ENCODE measurements at regions not wholly inside any gene's neighbourhood (a gene's known extent, or its start where the extent isn't known, plus 50 kb on each side); places are given as distances from the start of the nearest gene placed in this dataset.

- POLR2A ChIA-PET: no interaction called here
- TF ChIP-seq EZH2phosphoT487 (IDR thresholded peaks at IDR 0.05; ENCODE audit: borderline replicate concordance) (no peak), MAX (IDR thresholded peaks at IDR 0.05) (no peak), ATF3 (IDR thresholded peaks at IDR 0.05) (no peak), POLR2AphosphoS5 (IDR thresholded peaks at IDR 0.05; ENCODE audit: low read depth, low read length) (no peak), POLR2A (IDR thresholded peaks at IDR 0.05; ENCODE audit: borderline replicate concordance, extremely low read depth, insufficient read depth, insufficient read length) (no peak), SRF (IDR thresholded peaks at IDR 0.05; ENCODE audit: low read depth) (no peak), CBX3 (IDR thresholded peaks at IDR 0.05; ENCODE audit: low read depth) (no peak), EZH2 (IDR thresholded peaks at IDR 0.05) (no peak), JUND (IDR thresholded peaks at IDR 0.05) (no peak), REST (IDR thresholded peaks at IDR 0.05; ENCODE audit: low read depth) (no peak), SP1 (IDR thresholded peaks at IDR 0.05; ENCODE audit: low read depth) (no peak), SIN3A (IDR thresholded peaks at IDR 0.05; ENCODE audit: low read depth) (no peak), ELF1 (IDR thresholded peaks at IDR 0.05; ENCODE audit: borderline replicate concordance, low read depth) (no peak), CTCF (IDR thresholded peaks at IDR 0.05 in 2 of 3, conservative IDR thresholded peaks at IDR 0.05 in 1 of 3; ENCODE audit: borderline replicate concordance in 1 of 3, insufficient read depth in 1 of 3, low read depth in 2 of 3, low read length in 2 of 3) (no peak), EGR1 (IDR thresholded peaks at IDR 0.05; ENCODE audit: low read depth) (no peak), CEBPB (IDR thresholded peaks at IDR 0.05; ENCODE audit: low read depth) (no peak), FOSL1 (IDR thresholded peaks at IDR 0.05; ENCODE audit: low read depth) (no peak), ZBTB33 (IDR thresholded peaks at IDR 0.05; ENCODE audit: extremely low read depth, insufficient replicate concordance, low read length) (no peak)
- Histone ChIP-seq H3K4me2 (ENCODE audit: low read length) (no peak overlapping the region), H3K27ac (ENCODE audit: low read depth, low read length) (no peak overlapping the region), H3K9me2 (ENCODE audit: insufficient read depth) (no peaks in the 10 kb centered on the region), H3K4me3 (replicated peaks in 1 of 2; ENCODE audit: low read depth in 1 of 2, low read length in 2 of 2) (no peak overlapping the region), H3K9ac (ENCODE audit: low read length) (no peak overlapping the region), H3K36me3 (ENCODE audit: control insufficient read depth in 1 of 2, insufficient read depth in 2 of 2, low read length in 2 of 2) (no peaks in the 10 kb centered on the region), H2AFZ (ENCODE audit: low read depth, low read length, poor library complexity, severe bottlenecking) (no peak overlapping the region), H3K4me1 (ENCODE audit: control insufficient read depth in 1 of 2, insufficient read depth in 2 of 2, low read length in 2 of 2) (no peaks in the 10 kb centered on the region), H3K79me2 (ENCODE audit: insufficient read depth, low read length) (no peaks in the 10 kb centered on the region), H3K27me3 (ENCODE audit: insufficient read depth, low read length) (no peaks in the 10 kb centered on the region), H4K20me1 (ENCODE audit: insufficient read depth) (no peaks in the 10 kb centered on the region), H3K9me3 (ENCODE audit: control insufficient read depth in 1 of 2, insufficient read depth in 1 of 2, low read depth in 1 of 2, low read length in 2 of 2) (no peaks in the 10 kb centered on the region)
- intact Hi-C loops (cut with micrococcal nuclease): no loop called here
- RAD21 ChIA-PET (ENCODE audit: low non-redundant PET in 1 of 2, low total read pairs in 2 of 2, uncharacterized antibody in 2 of 2, unreplicated experiment in 2 of 2): no interaction called here
- ATAC-seq (no peak), DNase-seq (ENCODE audit: low read depth, low spot score) (no peak)
- CTCF ChIA-PET: no interaction called here
- no TSS peak for BruUV-seq (replicated peaks)
These were observed 1215.3 kb downstream of the BRD1 start for GRCh38 chr22:48612077-48612995.
